ENCODE measurements at regions not wholly inside any gene's neighbourhood (a gene's known extent, or its start where the extent isn't known, plus 50 kb on each side); places are given as distances from the start of the nearest gene placed in this dataset.

- TF ChIP-seq CTCF (IDR thresholded peaks at IDR 0.05): no peak
- no peak for TF ChIP-seq POLR2A (IDR thresholded peaks at IDR 0.05)
Measured at GRCh38 chr5:145540375-145540774, 294.8 kb downstream of the PRELID2 start.

Data from heart left ventricle (tissue), 13 donors.